ENCODE measurements at regions not wholly inside any gene's neighbourhood (a gene's known extent, or its start where the extent isn't known, plus 50 kb on each side); places are given as distances from the start of the nearest gene placed in this dataset.
"Not testable (repeated sequence)": the region's sequence is repeated elsewhere in the genome, so short reads cannot be mapped to it uniquely, and the experiment has no call there.

DNA sequence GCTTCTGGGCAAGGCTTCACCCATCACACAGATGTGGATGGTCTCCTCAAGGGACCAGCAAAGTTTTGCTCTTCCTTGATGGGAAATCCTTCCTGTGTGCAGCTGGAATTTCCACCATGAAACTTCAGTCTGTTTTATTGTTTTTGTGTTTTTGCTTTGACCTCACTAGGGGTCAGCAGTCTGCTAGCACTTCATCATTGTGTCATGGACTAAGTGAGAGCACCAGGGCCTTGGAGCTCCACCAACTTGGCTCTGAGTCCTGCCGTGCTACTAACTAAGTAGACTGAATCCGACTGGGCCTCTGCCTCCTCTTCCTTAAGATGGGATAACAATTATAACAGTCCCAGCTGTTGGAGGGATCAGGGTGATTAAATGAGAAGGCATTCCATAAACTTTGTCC is 305.8 kb upstream of the NCAM1 start:
- no peaks in the 10 kb centered on the region for H3K27me3 ChIP-seq (ENCODE audit: control insufficient read depth, insufficient read depth, low read length)
- H3K4me1 ChIP-seq (ENCODE audit: control insufficient read depth, insufficient read depth, low read length): no peaks in the 10 kb centered on the region
- no peaks in the 10 kb centered on the region for H3K9me3 ChIP-seq (ENCODE audit: control insufficient read depth, low read length)

DNA sequence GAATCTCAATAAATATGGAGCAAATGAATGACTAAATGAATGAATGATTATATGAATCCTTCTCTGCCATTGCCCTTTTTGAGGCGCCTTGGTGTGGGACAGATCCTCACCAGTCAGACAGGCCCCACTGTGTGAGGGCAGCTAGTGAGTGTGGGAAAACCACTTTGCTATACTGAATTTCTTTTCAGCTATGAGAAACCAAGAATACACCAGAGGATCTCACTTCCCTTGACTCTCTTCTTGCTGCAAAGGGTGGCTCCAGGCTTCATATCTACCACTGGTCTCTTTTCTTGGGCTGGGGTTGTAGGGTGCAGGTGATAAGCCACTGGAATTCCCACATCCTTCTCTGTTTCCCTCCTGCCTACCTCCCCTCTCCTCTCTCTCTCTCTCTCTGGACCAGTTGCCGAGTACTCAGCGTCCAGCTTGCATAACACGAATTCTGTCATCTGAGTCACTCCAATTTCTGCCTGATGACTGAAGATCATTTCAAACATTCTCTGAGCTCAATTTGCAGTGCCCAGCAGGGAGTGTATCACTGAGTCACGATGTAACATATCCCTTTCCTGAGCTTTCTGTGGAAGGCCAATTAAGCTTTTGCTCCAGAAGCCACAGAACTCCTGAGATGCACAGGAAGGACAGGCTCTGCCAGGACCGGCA is 304.3 kb upstream of the NCAM1 start:
- Histone ChIP-seq H3K4me1 (ENCODE audit: control insufficient read depth, insufficient read depth, low read length) (no peaks in the 10 kb centered on the region), H3K36me3 (ENCODE audit: control insufficient read depth, insufficient read depth, low read length) (no peaks in the 10 kb centered on the region), H3K27me3 (ENCODE audit: control insufficient read depth, insufficient read depth, low read length) (no peaks in the 10 kb centered on the region), H3K9me3 (ENCODE audit: control insufficient read depth, low read length) (no peaks in the 10 kb centered on the region), H3K4me3 (ENCODE audit: low read length) (no peak overlapping the region), H3K9ac (ENCODE audit: low read length) (no peak overlapping the region)

More for the DNA sequence above, 305.8 kb upstream of the NCAM1 start:
- H3K9ac ChIP-seq (ENCODE audit: low read length): no peak overlapping the region
- H3K36me3 ChIP-seq (ENCODE audit: control insufficient read depth, insufficient read depth, low read length): no peaks in the 10 kb centered on the region
- no peak overlapping the region for H3K4me3 ChIP-seq (ENCODE audit: low read length)

DNA sequence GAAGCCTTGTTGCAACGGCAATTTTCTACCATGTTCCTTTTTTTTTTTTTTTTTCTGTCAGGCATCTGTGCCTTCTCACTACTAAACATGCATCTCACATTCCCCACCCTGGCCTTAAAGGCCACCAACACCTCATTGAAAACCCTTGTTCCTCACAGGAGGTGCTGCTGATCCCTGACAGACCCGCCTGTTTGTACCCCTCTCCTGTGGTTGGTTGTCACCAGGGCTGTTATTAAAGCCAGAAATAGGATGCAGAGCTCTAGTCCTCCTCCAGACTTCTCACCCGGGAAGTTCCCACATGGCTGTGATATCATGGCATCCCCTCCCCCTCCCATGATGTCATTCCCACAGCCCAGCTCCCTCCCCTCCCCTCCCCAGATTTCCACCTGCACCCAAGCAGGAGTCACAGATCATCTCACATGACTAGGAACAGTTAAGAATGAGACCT is 302.8 kb upstream of the NCAM1 start:
- Histone ChIP-seq H3K27me3 (ENCODE audit: control insufficient read depth, insufficient read depth, low read length) (no peaks in the 10 kb centered on the region), H3K4me1 (ENCODE audit: control insufficient read depth, insufficient read depth, low read length) (no peaks in the 10 kb centered on the region), H3K4me3 (ENCODE audit: low read length) (no peak overlapping the region), H3K9me3 (ENCODE audit: control insufficient read depth, low read length) (no peaks in the 10 kb centered on the region), H3K36me3 (ENCODE audit: control insufficient read depth, insufficient read depth, low read length) (no peaks in the 10 kb centered on the region), H3K9ac (ENCODE audit: low read length) (no peak overlapping the region)

DNA sequence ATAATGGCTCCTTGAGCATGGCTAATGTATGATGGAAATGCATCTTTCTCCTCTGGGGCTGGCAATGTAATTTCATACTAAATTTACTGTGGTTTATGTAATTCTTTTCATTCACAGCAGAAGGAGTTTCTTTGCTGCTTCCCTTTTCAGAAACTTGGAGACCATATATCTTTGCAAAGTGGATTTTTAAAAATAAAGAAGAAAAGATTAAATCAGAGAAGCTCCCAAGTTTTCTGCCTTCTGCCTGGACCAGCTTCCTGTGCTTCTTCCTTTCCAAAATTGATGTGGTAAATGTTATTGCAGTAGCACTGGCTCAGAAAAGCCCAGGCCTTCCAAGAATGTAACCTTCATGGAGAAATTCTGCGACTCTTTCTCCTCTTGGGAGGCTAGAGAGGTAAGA is 300.1 kb upstream of the NCAM1 start:
- no peak overlapping the region for H3K4me3 ChIP-seq (ENCODE audit: low read length)
- no peaks in the 10 kb centered on the region for H3K27me3 ChIP-seq (ENCODE audit: control insufficient read depth, insufficient read depth, low read length)
- H3K9ac ChIP-seq (ENCODE audit: low read length): no peak overlapping the region

DNA sequence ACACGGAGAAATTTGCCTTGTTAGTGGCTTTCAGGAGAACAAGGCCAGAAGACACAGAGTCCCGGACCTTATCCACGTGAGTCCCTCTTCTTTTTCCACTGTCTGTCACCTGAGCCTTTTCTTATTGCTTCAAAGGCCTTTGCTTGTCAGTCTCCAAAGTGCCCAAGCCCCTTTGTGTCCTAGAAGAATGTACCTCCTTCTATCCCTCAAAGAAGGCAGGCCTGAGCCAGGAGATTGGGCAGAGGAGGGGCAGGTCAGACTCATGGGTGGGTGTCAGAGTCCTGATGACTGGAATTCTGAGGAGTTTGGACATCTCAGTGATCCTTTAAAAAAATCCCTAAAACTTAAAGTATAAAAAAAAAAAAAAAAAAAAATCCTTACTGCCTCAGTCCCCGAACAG is 299.6 kb upstream of the NCAM1 start:
- Histone ChIP-seq H3K27me3 (ENCODE audit: control insufficient read depth, insufficient read depth, low read length) (no peaks in the 10 kb centered on the region), H3K36me3 (ENCODE audit: control insufficient read depth, insufficient read depth, low read length) (no peaks in the 10 kb centered on the region), H3K9me3 (ENCODE audit: control insufficient read depth, low read length) (no peaks in the 10 kb centered on the region), H3K9ac (ENCODE audit: low read length) (no peak overlapping the region), H3K4me3 (ENCODE audit: low read length) (no peak overlapping the region), H3K4me1 (ENCODE audit: control insufficient read depth, insufficient read depth, low read length) (no peaks in the 10 kb centered on the region)

More for the DNA sequence above, 300.1 kb upstream of the NCAM1 start:
- Histone ChIP-seq H3K4me1 (ENCODE audit: control insufficient read depth, insufficient read depth, low read length) (no peaks in the 10 kb centered on the region), H3K36me3 (ENCODE audit: control insufficient read depth, insufficient read depth, low read length) (no peaks in the 10 kb centered on the region), H3K9me3 (ENCODE audit: control insufficient read depth, low read length) (no peaks in the 10 kb centered on the region)

DNA sequence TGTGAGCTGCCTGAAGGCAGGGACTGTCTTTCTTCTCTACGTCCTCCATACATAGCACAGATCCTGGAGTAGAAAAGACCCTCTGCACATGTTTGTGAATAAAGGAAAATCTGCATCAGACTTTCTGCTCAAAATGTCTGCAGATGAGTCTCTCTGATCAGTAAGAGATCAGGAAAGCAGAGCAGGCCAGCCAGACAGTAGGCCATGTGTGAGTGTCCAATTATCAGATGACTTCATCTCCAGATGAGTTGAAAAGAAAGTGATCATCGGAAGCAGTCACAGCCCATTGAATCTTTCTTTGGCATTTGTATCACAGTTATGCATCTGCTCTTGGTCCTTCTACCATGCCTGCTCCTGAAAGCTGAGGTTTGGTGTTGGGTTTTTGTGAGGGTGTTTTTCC is 298.7 kb upstream of the NCAM1 start:
- H3K9me3 ChIP-seq (ENCODE audit: control insufficient read depth, low read length): no peaks in the 10 kb centered on the region
- no peak overlapping the region for H3K9ac ChIP-seq (ENCODE audit: low read length)
- H3K36me3 ChIP-seq (ENCODE audit: control insufficient read depth, insufficient read depth, low read length): no peaks in the 10 kb centered on the region
- no peaks in the 10 kb centered on the region for H3K4me1 ChIP-seq (ENCODE audit: control insufficient read depth, insufficient read depth, low read length)
- H3K4me3 ChIP-seq (ENCODE audit: low read length): no peak overlapping the region
- no peaks in the 10 kb centered on the region for H3K27me3 ChIP-seq (ENCODE audit: control insufficient read depth, insufficient read depth, low read length)

DNA sequence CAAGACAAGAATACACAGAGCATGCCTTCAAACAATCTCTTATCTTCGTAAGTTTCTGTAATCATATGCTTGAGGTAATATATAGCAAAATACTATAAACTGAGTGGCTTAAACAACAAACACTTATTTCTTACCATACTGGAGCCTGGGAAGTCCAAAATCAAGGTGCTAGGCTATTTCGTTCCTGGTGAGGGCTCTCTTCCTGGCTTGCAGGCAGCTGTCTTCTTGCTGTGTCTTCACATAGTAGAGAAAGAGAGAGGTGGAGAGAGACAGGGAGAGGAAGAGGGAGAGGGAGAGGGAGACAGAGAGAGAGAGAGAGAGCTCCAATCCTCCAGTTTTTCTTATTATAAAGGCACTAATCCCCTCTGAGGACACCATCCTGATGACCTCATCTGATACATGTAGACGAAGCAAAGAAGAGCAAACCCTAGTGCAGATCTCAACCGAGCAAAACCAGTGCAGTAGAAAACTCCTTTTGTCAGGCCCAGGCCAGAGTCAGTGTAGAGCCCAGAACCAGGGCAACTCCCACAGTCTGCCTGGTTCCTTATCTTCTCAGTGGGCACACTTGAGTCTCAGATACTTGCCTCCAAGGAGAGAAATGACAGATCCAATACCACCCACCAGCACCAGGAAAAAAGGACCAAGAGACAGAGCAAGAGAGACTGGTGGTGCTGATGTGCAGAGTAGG is 297.1 kb upstream of the NCAM1 start:
- Histone ChIP-seq H3K9me3 (ENCODE audit: control insufficient read depth, low read length) (no peaks in the 10 kb centered on the region), H3K27me3 (ENCODE audit: control insufficient read depth, insufficient read depth, low read length) (no peaks in the 10 kb centered on the region), H3K4me1 (ENCODE audit: control insufficient read depth, insufficient read depth, low read length) (no peaks in the 10 kb centered on the region), H3K4me3 (ENCODE audit: low read length) (no peak overlapping the region), H3K36me3 (ENCODE audit: control insufficient read depth, insufficient read depth, low read length) (no peaks in the 10 kb centered on the region), H3K9ac (ENCODE audit: low read length) (no peak overlapping the region)

DNA sequence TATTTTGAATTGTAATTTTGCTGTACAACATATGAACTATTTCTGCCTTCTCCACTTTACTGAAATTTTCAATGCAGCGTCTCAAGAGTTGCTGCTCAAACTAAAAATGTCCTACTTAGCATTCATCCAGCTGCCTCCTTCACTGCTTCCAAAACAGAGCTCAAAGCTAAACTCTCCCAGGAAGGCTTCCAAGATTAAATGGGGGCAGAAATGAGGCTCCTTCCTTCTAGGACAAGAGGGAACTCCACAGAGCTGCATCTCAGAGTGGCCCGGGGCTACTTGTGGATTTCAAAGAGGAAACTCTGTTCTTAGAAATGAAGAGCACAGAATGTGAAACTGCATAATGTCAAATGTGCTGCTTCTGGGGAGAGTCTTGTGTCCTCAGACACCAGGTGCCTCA is 295.9 kb upstream of the NCAM1 start:
- no peaks in the 10 kb centered on the region for H3K4me1 ChIP-seq (ENCODE audit: control insufficient read depth, insufficient read depth, low read length)
- no peaks in the 10 kb centered on the region for H3K9me3 ChIP-seq (ENCODE audit: control insufficient read depth, low read length)
- H3K36me3 ChIP-seq (ENCODE audit: control insufficient read depth, insufficient read depth, low read length): no peaks in the 10 kb centered on the region
- H3K9ac ChIP-seq (ENCODE audit: low read length): no peak overlapping the region
- no peaks in the 10 kb centered on the region for H3K27me3 ChIP-seq (ENCODE audit: control insufficient read depth, insufficient read depth, low read length)
- no peak overlapping the region for H3K4me3 ChIP-seq (ENCODE audit: low read length)

DNA sequence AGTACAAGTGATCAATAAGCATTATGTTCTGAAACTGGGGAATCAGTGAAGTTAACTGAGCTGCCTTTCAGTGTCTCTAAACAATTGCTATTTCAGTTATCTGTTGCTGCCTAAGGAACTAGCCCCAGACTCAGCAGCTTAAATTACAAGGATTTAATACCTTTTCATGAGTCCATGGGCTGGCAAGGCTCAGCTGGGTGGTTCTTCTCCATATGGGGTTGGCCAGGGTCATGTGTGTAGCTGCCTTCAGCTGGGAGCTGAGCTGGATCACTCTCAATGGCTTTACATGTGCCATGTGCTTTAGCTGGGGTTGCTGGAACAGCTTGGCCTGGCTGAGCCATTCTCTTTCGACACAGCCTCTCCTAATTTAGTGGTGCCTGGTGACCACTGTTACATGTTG is 295.0 kb upstream of the NCAM1 start:
- H3K9me3 ChIP-seq (ENCODE audit: control insufficient read depth, low read length): no peaks in the 10 kb centered on the region

DNA sequence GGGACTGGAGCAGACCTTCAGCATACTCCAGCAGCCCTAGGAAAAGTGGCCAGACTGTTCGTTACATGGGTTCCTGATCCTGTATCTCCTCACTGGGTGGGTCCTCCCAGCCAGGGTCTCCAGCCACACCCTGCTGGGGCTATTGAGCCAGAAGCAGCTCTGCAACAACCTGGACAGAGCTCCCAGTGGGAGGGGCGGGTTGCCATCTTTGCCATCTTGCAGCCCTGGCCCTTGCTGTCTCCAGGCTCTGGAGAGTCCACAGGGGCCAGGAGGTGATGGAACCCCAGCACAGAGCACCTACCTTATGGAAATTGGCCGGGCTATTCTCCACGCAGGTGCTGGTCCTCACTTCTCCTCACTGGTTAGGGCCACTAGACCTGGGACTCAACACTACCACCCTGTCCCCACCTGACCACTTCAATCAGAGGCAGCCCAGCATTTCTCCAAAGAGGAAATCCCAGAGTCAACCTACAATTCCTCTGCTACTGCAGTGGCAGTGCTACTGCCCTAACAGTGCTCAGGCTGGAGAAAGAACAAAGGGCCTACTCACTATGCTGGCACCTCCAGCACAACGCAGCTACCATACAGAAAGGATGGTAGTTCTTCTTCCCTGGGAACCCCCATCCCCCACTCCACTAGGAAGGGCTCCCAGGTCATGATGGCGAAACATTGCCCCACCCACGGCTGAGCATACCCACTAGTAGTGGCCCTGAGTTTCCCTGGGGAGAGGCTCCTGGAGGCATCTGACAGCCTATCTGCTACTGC is 290.2 kb upstream of the NCAM1 start:
- H3K9ac ChIP-seq (ENCODE audit: low read length): no peak overlapping the region
- no peak overlapping the region for H3K4me3 ChIP-seq (ENCODE audit: low read length)
- no peaks in the 10 kb centered on the region for H3K4me1 ChIP-seq (ENCODE audit: control insufficient read depth, insufficient read depth, low read length)
- no peaks in the 10 kb centered on the region for H3K27me3 ChIP-seq (ENCODE audit: control insufficient read depth, insufficient read depth, low read length)
- H3K36me3 ChIP-seq (ENCODE audit: control insufficient read depth, insufficient read depth, low read length): no peaks in the 10 kb centered on the region
- no peaks in the 10 kb centered on the region for H3K9me3 ChIP-seq (ENCODE audit: control insufficient read depth, low read length)

More for the DNA sequence above, 295.0 kb upstream of the NCAM1 start:
- Histone ChIP-seq H3K36me3 (ENCODE audit: control insufficient read depth, insufficient read depth, low read length) (no peaks in the 10 kb centered on the region), H3K4me1 (ENCODE audit: control insufficient read depth, insufficient read depth, low read length) (no peaks in the 10 kb centered on the region), H3K4me3 (ENCODE audit: low read length) (no peak overlapping the region), H3K9ac (ENCODE audit: low read length) (no peak overlapping the region), H3K27me3 (ENCODE audit: control insufficient read depth, insufficient read depth, low read length) (no peaks in the 10 kb centered on the region)

DNA sequence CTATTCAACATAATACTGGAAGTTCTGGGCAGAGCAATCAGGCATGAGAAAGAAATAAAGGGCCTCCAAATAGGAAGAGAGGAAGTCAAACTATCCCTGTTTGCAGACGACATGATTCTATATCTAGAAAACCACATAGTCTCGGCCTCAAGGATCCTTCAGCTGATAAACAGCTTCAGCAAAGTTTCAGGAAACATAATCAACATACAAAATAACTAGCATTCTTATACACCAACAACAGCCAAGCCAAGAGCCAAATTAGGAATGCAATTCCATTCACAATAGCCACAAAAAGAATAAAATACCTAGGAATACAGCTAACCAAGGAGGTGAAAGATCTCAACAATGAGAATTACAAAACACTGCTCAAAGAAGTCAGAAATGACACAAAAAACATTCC is 287.8 kb upstream of the NCAM1 start:
- not testable (repeated sequence) for H3K9ac ChIP-seq (ENCODE audit: low read length); H3K27me3 ChIP-seq (ENCODE audit: control insufficient read depth, insufficient read depth, low read length); H3K9me3 ChIP-seq (ENCODE audit: control insufficient read depth, low read length); H3K36me3 ChIP-seq (ENCODE audit: control insufficient read depth, insufficient read depth, low read length); H3K4me1 ChIP-seq (ENCODE audit: control insufficient read depth, insufficient read depth, low read length); H3K4me3 ChIP-seq (ENCODE audit: low read length)

DNA sequence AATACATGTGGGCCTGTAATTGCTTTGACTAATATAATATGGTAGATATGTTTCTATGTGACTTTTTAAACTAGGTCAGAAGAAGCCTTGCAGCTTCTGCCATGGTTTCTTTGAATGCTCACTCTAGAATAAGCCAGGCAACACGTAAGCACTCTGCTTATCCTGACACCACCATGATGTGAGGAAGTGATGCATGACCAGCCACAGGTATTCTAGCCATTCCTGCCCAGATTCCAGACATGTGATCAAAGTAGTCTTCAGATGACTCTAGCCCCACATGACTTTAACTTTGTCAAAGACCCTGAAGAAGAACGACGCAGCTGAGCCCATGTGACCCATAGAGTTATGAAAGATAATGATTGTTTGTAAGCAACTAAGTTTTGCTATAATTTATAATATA is 276.1 kb upstream of the NCAM1 start:
- H3K9ac ChIP-seq (ENCODE audit: low read length): no peak overlapping the region
- H3K27me3 ChIP-seq (ENCODE audit: control insufficient read depth, insufficient read depth, low read length): no peaks in the 10 kb centered on the region
- no peaks in the 10 kb centered on the region for H3K36me3 ChIP-seq (ENCODE audit: control insufficient read depth, insufficient read depth, low read length)
- no peaks in the 10 kb centered on the region for H3K4me1 ChIP-seq (ENCODE audit: control insufficient read depth, insufficient read depth, low read length)
- H3K9me3 ChIP-seq (ENCODE audit: control insufficient read depth, low read length): no peaks in the 10 kb centered on the region
- no peak overlapping the region for H3K4me3 ChIP-seq (ENCODE audit: low read length)

All from mucosa of stomach (tissue), 1 donor.